ENCODE measurements at regions not wholly inside any gene's neighbourhood (a gene's known extent, or its start where the extent isn't known, plus 50 kb on each side); places are given as distances from the start of the nearest gene placed in this dataset.

GRCh38 chr11:28657378-28658030 lies 549.3 kb downstream of the METTL15 start:
- H4K20me1 ChIP-seq (replicated peaks; ENCODE audit: control insufficient read depth, extremely low read depth, insufficient read depth, low read length), result no peaks in the 10 kb centered on the region
- H3K4me1 ChIP-seq (ENCODE audit: control insufficient read depth, extremely low read depth, insufficient read depth, low read length), result peaks cover 22% of the 10 kb centered on the region
- H3K9ac ChIP-seq (replicated peaks; ENCODE audit: extremely low read depth, insufficient read depth, low read length), result no peak overlapping the region
- ChIA-PET POLR2A (no interaction called here), CTCF (interaction anchor here (1.0 to 1.4 kb wide), 2 partner anchors 12 to 671 kb away, joined by 3 to 4 read pairs; no protein-coding TSS in a partner anchor)
- no peaks in the 10 kb centered on the region for H3K9me1 ChIP-seq (replicated peaks; ENCODE audit: control insufficient read depth, extremely low read depth, insufficient read depth, low read length)
- TF ChIP-seq MAX (IDR thresholded peaks at IDR 0.05; ENCODE audit: insufficient read depth, insufficient read length) (no peak), MYC (IDR thresholded peaks at IDR 0.05; ENCODE audit: low read depth, low read length) (no peak), POLR2AphosphoS5 (IDR thresholded peaks at IDR 0.05; ENCODE audit: insufficient read depth, low read depth, low read length) (no peak), POLR2A (IDR thresholded peaks at IDR 0.05; ENCODE audit: low read depth, low read length) (no peak), FOS (IDR thresholded peaks at IDR 0.05; ENCODE audit: borderline replicate concordance, insufficient read depth, low read length) (peak; percentile 87), JUN (IDR thresholded peaks at IDR 0.05; ENCODE audit: borderline replicate concordance, insufficient read depth, insufficient read length, low read depth) (peak; percentile 56), GATA2 (IDR thresholded peaks at IDR 0.05; ENCODE audit: insufficient read depth, insufficient read length, low read depth, low read length) (peak; percentile 40), EZH2 (IDR thresholded peaks at IDR 0.05; ENCODE audit: borderline replicate concordance, low read depth, low read length, severe bottlenecking) (no peak)
- TF ChIP-seq, protein P1, sequence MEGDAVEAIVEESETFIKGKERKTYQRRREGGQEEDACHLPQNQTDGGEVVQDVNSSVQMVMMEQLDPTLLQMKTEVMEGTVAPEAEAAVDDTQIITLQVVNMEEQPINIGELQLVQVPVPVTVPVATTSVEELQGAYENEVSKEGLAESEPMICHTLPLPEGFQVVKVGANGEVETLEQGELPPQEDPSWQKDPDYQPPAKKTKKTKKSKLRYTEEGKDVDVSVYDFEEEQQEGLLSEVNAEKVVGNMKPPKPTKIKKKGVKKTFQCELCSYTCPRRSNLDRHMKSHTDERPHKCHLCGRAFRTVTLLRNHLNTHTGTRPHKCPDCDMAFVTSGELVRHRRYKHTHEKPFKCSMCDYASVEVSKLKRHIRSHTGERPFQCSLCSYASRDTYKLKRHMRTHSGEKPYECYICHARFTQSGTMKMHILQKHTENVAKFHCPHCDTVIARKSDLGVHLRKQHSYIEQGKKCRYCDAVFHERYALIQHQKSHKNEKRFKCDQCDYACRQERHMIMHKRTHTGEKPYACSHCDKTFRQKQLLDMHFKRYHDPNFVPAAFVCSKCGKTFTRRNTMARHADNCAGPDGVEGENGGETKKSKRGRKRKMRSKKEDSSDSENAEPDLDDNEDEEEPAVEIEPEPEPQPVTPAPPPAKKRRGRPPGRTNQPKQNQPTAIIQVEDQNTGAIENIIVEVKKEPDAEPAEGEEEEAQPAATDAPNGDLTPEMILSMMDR (IDR thresholded peaks at IDR 0.05; ENCODE audit: extremely low read depth in 1 of 2, insufficient read depth in 1 of 2, low read depth in 1 of 2, low read length in 2 of 2), result no peak
- H2AFZ ChIP-seq (ENCODE audit: low read depth, low read length), result no peak overlapping the region
- no peaks in the 10 kb centered on the region for H3K9me3 ChIP-seq (replicated peaks; ENCODE audit: control insufficient read depth, insufficient read depth, low read length)
- peak overlapping the region; percentile 44 for H3K4me2 ChIP-seq (ENCODE audit: insufficient read depth, low read length)
- H3K36me3 ChIP-seq (ENCODE audit: control insufficient read depth in 2 of 2, extremely low read depth in 1 of 2, insufficient read depth in 2 of 2, low read length in 2 of 2), result no peaks in the 10 kb centered on the region
- FAIRE-seq (peak; percentile 71), DNase-seq (ENCODE audit: low read depth, low spot score) (peak; percentile 54)
- dilution Hi-C loops (cut with MboI; ENCODE audit: extremely low pct_ligation_motif_present, low sequenced_read_pairs) (no loop called here), intact Hi-C loops (cut with micrococcal nuclease) (no loop called here)
- no peak overlapping the region for H3K4me3 ChIP-seq (replicated peaks in 1 of 3; ENCODE audit: insufficient read depth in 1 of 3, low read depth in 1 of 3, low read length in 3 of 3)
- no peaks in the 10 kb centered on the region for H3K79me2 ChIP-seq (ENCODE audit: control insufficient read depth, insufficient read depth, low read length)
- H3K27ac ChIP-seq (ENCODE audit: insufficient read depth, low read depth, low read length), result no peak overlapping the region
- BruUV-seq (replicated peaks), result no TSS peak
- no peaks in the 10 kb centered on the region for H3K27me3 ChIP-seq (ENCODE audit: control insufficient read depth in 2 of 2, insufficient read depth in 2 of 2, low read length in 2 of 2)
